Cerebellar nuclear complex (tissue), 1 donor: ENCODE measurements at regions not wholly inside any gene's neighbourhood (a gene's known extent, or its start where the extent isn't known, plus 50 kb on each side); places are given as distances from the start of the nearest gene placed in this dataset.
"Not testable (repeated sequence)": the region's sequence is repeated elsewhere in the genome, so short reads cannot be mapped to it uniquely, and the experiment has no call there.

Experiments used
- DNase-seq, 2 experiments: peaks; one replicate each; lab custom pipeline; 2025; lab: John Stamatoyannopoulos, UW

- no peak for DNase-seq
These were observed 200.5 kb upstream of the PHACTR1 start for GRCh38 chr6:12516070-12516469.

GRCh38 chr6:12522347-12522746 is 194.2 kb upstream of the PHACTR1 start:
- DNase-seq = no peak

- no peak for DNase-seq
These were observed 192.8 kb upstream of the PHACTR1 start for GRCh38 chr6:12523726-12524125.

- DNase-seq = no peak
These were observed 191.3 kb upstream of the PHACTR1 start for GRCh38 chr6:12525276-12525675.

DNA sequence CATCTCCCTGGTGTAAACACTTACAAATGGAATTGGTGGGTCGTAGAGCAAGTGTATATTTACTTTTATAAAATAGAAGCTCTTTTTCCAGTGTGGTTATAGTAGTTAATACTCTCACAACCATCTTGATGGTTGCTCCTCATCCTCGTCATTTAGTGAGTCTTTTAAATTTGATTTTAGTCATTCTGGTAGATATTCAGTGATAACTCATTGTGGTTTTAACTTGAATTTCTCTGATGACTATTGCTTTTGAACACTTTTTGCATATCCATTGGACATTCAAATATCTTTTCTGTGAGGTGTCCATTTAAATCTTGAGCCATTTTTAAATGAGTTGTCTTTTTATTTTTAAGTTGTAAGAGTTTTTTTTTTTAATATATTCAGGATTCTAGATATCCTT is 189.2 kb upstream of the PHACTR1 start:
- no peak for DNase-seq

GRCh38 chr6:12528136-12528535 is 188.4 kb upstream of the PHACTR1 start:
- DNase-seq = no peak

DNA sequence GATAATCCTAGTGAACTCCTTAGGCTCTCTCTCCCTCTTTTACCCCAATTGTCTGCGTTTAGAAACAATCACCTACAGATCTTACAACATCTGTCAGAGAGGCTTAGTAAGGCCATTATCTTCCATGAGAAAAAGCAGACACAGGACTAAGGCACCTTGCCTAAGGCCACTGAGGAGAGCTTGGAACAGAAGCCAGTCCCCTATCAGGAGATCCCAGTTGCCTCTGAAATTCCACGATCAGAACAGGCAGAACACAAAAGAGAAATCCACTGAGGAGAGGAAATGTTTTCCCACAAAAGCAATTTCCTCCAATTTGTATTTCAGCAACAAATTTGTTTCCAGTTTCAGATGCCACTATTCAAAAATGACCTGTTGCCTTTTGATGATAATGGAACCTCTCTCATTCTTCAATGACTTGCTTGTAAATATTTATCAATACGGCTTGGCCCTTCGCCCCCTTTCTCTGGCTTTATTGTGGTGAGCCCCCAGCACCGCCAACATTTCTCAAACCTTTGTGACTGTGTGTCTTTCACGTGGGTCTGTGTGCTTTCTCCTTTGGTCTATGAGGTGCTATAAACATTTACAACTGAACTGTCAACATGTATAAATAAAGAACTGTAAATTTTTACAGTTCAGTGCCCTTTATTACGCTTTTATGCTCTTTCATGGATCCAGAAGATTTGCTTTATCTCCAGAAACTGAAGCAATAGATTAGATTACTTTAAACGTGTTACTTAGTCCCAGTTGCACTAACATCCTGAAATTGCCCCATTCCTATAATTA is 187.8 kb upstream of the PHACTR1 start:
- DNase-seq = no peak

- no peak for DNase-seq
These were observed 187.1 kb upstream of the PHACTR1 start for GRCh38 chr6:12529364-12530019.

- DNase-seq = no peak
These were observed 186.2 kb upstream of the PHACTR1 start for GRCh38 chr6:12530345-12530744.

GRCh38 chr6:12533586-12533985 is 183.0 kb upstream of the PHACTR1 start:
- no peak for DNase-seq

DNA sequence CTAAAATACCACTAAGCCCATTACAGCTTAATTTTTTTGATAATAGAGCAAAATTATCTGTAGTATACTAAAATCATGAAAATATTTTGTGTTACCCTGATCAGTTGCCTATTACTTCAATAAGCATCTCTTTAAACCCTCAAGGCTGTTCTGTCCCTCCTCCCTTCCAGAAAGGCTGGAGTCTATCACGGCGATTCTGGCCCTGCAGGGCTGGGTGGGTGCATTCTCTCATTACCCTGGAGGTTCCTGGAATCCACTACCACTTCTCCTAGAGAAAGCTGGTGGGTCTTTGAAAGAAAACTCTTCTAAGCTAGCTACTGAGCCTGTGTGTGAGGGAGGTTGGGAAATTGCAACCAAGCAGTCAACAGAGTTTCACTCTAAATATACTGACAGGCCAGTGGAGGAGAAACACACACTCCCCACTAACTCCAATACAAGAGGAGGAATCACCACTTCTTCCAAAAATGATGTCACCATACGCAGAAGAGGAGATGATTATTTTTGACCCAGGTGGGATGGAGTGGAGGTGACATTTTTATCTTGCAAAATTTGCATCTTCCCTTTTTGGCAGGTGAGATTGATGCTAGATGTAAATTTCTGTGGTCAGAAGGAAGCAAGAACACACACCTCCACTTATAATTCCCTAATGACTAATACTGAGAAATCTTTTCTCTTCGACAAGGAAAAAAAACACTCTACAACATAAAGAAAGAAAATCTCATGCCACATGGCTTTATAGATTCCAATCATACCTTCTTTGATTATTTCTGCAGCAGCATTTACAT is 182.3 kb upstream of the PHACTR1 start:
- no peak for DNase-seq

- DNase-seq = no peak
These were observed 180.8 kb upstream of the PHACTR1 start for GRCh38 chr6:12535586-12536314.

DNA sequence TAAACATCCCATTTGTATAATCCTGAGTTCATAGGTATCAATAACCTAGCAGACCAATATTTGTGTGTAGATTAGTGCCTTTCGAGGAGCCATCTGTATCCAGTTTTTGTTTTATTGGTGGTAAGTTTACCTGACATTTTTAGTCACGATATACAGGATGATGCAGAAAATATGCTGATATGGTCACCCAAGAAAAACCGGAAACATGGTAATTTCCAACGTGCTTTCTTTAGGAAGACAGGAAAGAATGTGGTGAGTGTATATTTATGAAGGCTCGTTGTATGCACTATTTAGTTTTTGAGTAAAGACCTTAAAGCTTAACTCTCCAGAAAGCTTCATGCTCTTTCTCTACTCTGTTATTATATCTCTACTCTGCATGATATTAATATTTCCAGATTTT is 180.2 kb upstream of the PHACTR1 start:
- DNase-seq = no peak

GRCh38 chr6:12537389-12537788 is 179.2 kb upstream of the PHACTR1 start:
- no peak for DNase-seq

- no peak for DNase-seq
These were observed 177.6 kb upstream of the PHACTR1 start for GRCh38 chr6:12538881-12539357.

GRCh38 chr6:12542319-12543115 is 174.1 kb upstream of the PHACTR1 start:
- DNase-seq = not testable (repeated sequence)

DNA sequence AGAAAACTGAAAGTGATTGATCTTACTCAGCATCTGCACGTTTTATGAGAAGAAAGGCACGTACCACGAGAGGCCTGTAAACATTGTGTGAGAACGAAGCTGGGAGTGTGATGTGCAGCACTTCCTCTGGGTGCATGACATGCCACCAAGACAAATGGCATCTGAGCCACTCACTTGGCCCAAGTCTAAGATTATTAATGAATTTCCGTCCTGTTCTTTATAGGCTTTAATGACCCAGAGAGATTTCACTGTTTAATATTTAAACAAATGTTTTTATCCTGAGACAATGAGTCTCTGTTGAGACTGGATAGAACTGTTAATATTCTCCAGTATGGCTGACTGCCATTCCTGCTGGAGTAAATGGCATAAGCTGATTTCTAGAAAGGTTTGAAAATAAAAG is 172.6 kb upstream of the PHACTR1 start:
- DNase-seq = no peak

DNA sequence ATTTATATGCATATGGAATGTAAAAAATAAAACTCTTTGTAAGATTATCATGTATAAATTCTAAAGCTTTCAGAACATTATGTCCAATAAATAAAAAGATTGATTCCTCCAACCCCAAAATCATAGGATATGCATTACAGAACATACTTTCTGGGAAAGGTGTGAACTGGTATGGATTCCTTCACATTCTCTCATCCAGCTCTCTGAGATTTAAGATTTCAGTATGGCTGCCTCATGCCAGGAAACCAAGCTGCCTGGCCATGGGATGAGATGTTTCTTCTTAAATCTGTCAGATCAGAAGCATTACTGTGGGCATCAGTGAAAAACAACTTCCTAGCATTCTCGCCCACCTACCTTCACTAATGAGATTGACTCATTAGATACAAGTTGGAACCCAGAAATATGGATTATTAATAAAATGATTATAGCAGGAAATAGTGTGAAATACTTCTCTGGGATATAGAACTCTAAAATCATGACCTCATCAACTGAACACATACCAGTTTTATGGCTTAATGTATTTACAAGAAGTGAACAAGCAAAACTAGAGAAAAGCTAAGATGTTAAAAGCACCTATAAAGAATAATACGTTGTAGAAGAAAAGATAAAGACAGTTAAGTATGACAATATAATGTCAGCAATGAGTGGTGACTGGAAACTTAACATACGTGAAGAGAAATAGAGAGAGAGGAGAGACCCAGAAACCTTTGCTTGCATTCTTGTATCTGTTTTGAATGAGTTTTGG is 171.6 kb upstream of the PHACTR1 start:
- no peak for DNase-seq

- no peak for DNase-seq
These were observed 170.8 kb upstream of the PHACTR1 start for GRCh38 chr6:12545619-12546409.
